ENCODE measurements at regions not wholly inside any gene's neighbourhood (a gene's known extent, or its start where the extent isn't known, plus 50 kb on each side); places are given as distances from the start of the nearest gene placed in this dataset.

DNA sequence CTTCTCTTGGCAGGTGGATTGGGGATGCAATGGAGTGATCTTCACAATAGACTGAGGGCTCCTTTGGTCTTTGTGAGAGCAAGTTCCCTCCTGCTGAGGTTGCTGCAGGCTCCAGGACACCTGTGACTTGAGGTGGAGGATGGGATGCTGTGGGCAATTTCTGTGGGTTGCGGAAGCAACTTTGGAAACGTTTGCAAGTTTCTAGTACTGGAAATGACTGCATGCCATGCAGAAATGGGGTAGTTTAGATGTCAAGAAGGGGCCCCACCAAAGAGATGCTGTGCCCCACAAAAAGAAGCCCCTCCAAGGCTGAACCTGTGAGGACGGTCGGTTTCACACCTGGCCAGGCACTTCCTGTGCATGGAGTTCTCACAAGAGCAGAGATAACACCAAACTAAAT, 80.4 kb upstream of the XCR1 start:
- ChIA-PET POLR2A (ENCODE audit: low non-redundant PET) (no interaction called here), CTCF (interaction anchor here (0.5 kb wide), 1 partner anchor 213 kb away, joined by 6 read pairs; no protein-coding TSS in a partner anchor)
- TF ChIP-seq, protein P1, sequence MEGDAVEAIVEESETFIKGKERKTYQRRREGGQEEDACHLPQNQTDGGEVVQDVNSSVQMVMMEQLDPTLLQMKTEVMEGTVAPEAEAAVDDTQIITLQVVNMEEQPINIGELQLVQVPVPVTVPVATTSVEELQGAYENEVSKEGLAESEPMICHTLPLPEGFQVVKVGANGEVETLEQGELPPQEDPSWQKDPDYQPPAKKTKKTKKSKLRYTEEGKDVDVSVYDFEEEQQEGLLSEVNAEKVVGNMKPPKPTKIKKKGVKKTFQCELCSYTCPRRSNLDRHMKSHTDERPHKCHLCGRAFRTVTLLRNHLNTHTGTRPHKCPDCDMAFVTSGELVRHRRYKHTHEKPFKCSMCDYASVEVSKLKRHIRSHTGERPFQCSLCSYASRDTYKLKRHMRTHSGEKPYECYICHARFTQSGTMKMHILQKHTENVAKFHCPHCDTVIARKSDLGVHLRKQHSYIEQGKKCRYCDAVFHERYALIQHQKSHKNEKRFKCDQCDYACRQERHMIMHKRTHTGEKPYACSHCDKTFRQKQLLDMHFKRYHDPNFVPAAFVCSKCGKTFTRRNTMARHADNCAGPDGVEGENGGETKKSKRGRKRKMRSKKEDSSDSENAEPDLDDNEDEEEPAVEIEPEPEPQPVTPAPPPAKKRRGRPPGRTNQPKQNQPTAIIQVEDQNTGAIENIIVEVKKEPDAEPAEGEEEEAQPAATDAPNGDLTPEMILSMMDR (conservative IDR thresholded peaks at IDR 0.05; ENCODE audit: low read depth) = no peak
- no peak overlapping the region for H3K27ac ChIP-seq
- no peak for DNase-seq (ENCODE audit: low spot score)

DNA sequence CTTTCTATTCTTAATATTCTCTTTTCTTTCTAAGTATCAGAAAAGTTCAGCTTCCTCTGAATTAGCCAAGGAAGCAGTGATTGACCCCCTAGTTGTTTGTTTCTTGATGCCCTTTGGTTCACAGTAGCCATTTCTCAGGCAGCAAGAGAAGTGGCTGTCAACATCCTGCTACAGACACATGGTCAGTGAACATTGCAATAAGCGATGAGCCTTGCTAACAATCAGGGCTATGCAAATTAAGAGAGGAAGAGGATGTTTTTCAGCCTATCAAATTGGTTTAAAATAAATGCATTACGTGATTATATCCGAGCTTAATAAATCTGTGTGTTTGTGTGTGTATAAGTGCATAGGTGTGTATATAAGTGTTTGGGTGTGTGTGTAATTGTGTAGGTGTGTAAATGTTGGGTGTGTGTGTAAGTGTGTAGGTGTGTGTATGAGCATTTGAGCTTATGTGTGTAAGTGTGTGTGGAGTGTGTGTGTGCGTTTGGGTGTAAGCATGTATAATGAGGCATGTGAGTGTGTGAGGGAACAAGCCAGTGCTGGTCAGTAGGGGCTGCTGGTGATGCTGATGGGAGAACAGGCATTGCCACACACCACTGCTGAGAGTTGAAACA, 78.1 kb upstream of the XCR1 start:
- CTCF ChIA-PET = no interaction called here
- POLR2A ChIA-PET (ENCODE audit: low non-redundant PET) = no interaction called here
- H3K27ac ChIP-seq = no peak overlapping the region
- no peak for DNase-seq (ENCODE audit: low spot score)
- TF ChIP-seq, protein P1 (conservative IDR thresholded peaks at IDR 0.05; ENCODE audit: low read depth) = no peak

DNA sequence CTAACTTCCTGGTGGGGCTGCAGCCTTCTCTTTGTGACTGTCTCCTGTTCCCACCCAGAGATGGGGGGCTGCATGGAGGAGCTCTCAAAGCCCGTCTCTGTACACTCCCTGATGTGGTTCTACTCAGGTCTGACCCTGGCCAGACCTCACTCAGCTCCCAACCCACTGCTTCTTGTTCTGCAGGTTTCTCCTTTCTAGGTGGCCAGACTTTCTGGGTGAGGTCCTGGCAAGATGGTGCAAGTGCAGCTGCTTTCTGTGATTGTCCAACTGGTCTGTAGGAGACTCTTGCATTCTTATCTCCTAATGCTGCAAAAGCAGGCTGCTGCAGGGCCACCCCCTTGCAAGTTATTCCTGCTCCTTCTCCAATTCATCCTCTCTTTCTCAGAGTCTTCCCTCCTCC, 77.4 kb upstream of the XCR1 start:
- DNase-seq (ENCODE audit: low spot score) = no peak
- ChIA-PET POLR2A (ENCODE audit: low non-redundant PET) (no interaction called here), CTCF (no interaction called here)
- TF ChIP-seq, protein P1 (conservative IDR thresholded peaks at IDR 0.05; ENCODE audit: low read depth) = no peak
- H3K27ac ChIP-seq = no peak overlapping the region

DNA sequence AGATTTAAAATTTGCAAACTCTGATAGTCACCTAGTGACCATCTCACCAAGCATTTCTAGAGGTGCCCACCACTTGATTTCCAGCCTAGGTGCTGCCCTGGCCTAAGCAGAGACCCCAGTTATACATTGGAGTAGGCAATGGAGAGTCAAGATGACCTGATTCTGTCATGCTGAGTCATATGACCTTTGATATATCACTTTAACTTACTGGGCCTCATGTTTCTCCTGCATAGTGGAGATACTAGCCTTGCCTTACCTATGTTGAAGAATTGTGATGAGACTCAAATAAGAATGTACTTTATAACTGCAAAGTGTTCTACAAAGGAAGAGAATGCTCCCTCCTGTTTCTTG, 75.5 kb upstream of the XCR1 start:
- TF ChIP-seq, protein P1 (conservative IDR thresholded peaks at IDR 0.05; ENCODE audit: low read depth) = no peak

DNA sequence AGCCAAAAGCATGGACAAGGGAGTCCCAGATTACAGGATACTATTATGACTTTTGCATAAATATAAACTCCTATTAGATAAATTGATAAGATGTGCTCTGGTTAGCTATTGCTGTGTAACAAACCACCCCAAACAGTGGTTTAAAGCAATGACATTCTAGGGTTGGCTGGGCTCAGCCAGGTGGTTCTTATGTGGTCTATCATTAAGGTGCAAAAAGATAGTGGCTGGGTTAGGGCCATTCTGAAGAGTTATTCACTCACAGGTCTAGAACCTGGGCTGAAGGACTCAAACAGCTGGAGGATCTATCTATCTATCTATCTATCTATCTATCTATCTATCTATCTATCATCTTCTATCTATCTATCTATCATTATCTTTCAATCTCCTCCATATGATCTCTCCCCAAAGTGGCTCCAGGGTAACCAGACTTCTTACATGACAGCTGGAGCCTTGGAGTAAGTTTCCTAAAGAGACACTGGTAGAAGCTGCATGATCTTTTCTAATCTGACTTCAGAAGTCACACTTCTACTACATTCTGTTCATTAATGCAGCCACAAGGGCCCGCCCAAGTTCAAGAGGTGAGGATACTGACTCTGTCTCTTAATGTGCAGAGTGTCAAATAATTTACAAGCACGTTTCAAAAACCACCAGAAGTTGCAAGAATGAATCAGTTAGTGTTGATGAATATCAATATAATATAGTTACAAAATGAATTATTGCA, 74.9 kb upstream of the XCR1 start:
- ChIA-PET POLR2A (ENCODE audit: low non-redundant PET) (no interaction called here), CTCF (interaction anchor here (0.6 kb wide), 1 partner anchor 17 kb away, joined by 5 read pairs; no protein-coding TSS in a partner anchor)
- TF ChIP-seq, protein P1 (conservative IDR thresholded peaks at IDR 0.05; ENCODE audit: low read depth) = no peak
- no peak overlapping the region for H3K27ac ChIP-seq
- DNase-seq (ENCODE audit: low spot score) = no peak

More for the DNA sequence above, 75.5 kb upstream of the XCR1 start:
- POLR2A ChIA-PET (ENCODE audit: low non-redundant PET) = no interaction called here
- CTCF ChIA-PET = interaction anchor here (0.6 kb wide), 1 partner anchor 86 kb away, joined by 4 read pairs; no protein-coding TSS in a partner anchor
- DNase-seq (ENCODE audit: low spot score) = no peak
- H3K27ac ChIP-seq = no peak overlapping the region

DNA sequence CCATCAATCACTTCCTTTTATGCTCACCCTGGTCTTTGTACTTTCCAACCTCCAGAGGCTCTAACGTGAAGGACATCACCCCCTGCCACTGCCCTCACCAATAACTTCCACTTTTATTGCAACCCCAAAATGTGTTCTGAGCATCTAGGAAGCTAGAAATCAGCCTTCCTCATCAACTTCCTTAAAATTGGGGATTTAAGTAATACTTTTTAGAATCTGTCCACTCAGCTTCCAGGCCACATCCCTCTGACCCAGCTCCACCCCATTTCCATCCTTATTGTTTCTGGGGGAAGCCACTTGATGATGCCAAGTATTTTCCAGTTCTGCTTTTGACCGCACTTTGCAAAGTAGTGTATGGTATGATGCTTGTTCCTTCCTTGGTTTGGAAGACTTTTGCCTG, 73.5 kb upstream of the XCR1 start:
- POLR2A ChIA-PET (ENCODE audit: low non-redundant PET) = no interaction called here
- CTCF ChIA-PET = interaction anchor here (0.7 kb wide), 2 partner anchors 349 to 1064 kb away, joined by 3 to 5 read pairs; no protein-coding TSS in a partner anchor
- no peak for DNase-seq (ENCODE audit: low spot score)
- no peak overlapping the region for H3K27ac ChIP-seq
- TF ChIP-seq, protein P1 (conservative IDR thresholded peaks at IDR 0.05; ENCODE audit: low read depth) = no peak

All from RWPE1 (cell line).